Inflammatory macrophage treated with lipopolysaccharide for 4 hours (primary cell): ENCODE measurements at regions not wholly inside any gene's neighbourhood (a gene's known extent, or its start where the extent isn't known, plus 50 kb on each side); places are given as distances from the start of the nearest gene placed in this dataset.
"Not testable (repeated sequence)": the region's sequence is repeated elsewhere in the genome, so short reads cannot be mapped to it uniquely, and the experiment has no call there.

Experiments used
- DNase-seq: peaks from one replicate; pipeline ENCODE4 v3.0.0-alpha.2; 2020

DNA sequence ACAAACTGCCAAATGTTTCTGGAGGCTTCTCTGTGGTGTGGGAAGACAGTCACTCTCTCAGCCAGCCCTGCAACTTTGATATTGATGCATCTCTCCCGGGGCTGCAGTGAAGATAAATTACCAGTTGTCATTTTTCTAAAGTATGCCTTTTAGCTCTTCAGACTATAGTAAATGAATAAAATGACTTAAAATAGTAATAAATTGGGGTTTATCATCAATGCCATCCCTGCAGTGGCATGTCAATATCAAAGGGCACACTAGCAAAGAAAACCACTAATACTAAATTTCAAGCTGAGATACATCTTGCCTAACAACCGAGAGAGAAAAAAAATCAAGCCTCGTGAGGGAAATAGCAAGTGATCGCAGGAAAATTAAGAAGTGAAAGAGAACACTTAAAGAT is 749.5 kb upstream of the SLC39A10 start:
- no peak for DNase-seq

DNA sequence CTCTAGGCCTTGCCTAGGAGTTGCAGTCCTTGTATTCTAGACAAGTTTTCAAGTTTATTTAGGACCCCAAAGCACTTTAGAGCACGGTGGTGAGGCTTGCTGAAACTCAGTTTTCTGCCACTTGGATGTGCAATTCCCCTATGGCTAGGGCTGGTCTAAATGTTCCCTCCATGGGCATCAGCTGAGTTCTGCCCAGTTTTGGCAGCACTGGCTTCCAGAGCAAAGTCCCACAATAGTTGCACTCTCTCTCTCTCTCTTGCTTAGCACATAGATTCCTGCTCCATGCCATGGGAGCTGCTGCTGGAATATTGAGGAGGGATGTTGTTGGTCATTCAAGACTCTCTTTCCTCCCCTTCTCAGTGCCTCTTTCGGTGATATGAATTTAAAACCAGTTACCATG is 760.2 kb upstream of the SLC39A10 start:
- DNase-seq: no peak

DNA sequence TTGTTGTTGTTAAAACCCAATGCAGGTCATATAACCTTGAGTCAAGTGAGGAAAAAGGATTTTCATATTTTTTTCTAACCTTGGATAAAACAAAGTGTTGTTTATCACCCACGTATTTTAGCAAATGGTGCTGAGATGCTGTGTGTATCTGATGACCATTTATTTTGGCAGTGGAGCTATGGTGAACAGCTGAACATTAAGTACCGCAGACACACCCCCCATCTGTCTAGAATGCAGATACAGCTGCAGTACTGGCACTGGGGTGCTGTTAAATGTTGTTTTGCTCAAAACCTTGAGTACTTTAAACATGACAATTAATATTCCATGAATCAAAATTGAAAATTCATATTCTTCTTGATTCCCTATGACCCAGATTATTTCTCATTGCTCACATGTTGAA is 773.3 kb upstream of the SLC39A10 start:
- DNase-seq: no peak

DNA sequence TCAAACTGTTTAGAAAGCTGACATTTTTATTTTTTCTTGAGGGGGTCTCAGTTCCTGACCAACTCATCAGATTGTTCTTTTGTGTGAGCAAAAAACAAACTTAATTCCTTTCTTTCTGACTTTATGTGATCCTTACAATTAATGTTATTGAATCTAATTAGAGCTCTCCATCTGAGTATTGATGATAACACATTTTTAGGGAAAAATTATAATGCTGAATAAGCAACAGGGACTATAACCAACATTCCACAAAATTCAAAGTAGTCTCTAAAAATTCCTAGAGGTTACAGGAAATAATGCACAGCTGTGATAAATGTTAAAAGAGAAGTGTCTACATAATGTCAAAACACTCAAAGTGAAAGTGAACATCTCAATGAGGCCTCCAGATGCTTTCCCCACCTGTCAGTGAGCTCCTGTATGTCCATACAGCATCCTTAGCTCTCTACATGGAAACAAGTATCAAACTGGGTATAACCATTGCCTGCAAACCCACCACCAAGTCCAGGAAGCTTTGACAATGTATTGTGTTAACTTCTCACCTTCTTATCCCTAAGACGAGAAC is 786.0 kb upstream of the SLC39A10 start:
- no peak for DNase-seq

DNA sequence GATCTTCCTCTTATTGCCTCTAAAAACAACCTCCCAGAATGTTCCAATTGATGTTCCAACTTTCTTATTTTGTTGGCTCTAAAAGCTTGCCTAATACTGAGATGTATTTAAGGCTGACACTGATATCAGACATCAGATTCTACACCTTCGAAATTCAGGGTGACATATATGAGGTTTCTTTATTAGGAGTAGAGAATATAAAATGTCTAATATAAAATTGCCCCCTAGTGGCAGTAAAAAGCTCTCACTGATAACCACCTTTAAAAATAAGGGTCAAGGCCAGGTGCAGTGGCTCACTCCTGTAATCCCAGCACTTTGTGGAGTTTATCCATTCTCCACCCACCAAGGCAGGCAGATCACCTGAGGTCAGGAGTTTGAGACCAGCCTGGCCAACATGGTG is 789.7 kb upstream of the SLC39A10 start:
- no peak for DNase-seq

DNA sequence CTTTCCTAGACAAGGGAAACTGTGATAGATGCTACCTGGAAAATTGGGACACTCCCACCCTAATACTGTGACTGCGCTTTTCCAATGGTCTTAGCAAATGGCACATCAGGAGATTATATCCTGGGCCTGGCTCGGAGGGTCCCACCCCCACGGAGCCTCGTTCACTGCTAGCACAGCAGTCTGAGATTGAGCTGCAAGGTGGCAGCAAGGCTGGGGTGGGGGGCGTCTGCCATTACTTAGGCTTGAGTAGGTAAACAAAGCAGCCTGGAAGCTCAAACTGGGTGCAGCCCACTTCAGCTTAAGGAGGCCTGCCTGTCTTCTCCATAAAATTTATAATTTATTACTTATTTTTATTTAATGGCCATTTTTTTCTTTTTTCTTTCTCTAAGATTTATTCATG is 802.1 kb upstream of the SLC39A10 start:
- no peak for DNase-seq

DNA sequence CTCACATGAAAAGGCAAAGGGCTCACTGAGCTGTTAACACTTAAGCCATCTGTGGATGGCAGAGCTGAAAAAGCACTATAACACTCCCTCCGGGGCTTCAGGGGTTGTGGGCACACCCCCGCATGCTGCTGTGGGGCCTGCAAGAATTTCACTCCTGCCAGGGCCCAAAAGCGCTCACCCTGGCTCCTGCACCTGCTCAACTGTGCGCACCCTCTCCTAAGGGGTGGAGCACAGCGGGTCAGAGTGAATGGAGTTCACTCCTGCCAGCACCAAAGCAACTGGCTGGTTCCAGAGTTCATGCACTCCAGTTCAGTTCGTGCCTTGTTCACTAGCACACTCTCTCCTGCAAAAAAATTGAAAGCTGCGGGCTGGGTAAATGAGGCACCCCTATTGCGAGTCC is 814.2 kb upstream of the SLC39A10 start:
- no peak for DNase-seq

DNA sequence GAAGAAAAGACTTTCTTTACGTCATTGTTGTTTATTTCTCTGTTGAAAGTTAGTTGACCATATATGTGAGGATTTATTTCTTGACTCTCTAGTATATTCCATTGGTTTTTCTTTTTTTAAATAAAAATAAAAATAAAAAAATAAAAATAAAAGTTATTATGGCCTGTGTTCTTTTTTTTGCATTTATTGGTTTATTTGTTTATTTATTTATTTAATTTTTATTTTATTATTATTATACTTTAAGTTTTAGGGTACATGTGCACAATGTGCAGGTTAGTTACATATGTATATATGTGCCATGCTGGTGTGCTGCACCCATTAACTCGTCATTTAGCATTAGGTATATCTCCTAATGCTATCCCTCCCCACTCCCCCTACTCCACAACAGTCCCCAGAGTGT is 822.7 kb upstream of the SLC39A10 start:
- not testable (repeated sequence) for DNase-seq

DNA sequence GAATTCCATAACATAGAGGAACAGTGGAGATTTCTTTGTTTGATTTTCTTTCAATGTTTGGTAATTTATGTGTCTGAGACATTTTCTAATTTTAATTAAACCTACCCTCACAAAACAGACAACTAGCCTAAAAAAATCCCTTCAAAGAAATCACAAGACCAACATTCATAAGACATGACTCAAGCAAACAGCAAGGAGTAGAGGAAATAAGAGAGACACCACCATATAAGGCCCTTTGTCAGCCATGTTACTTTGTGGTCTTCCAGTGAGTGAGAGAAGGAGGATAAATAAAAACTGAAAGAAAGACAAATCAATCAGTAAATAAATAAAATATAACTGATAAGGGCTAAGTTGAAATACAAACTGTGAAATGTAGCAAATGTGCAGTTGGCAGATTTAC is 830.8 kb upstream of the SLC39A10 start:
- no peak for DNase-seq

DNA sequence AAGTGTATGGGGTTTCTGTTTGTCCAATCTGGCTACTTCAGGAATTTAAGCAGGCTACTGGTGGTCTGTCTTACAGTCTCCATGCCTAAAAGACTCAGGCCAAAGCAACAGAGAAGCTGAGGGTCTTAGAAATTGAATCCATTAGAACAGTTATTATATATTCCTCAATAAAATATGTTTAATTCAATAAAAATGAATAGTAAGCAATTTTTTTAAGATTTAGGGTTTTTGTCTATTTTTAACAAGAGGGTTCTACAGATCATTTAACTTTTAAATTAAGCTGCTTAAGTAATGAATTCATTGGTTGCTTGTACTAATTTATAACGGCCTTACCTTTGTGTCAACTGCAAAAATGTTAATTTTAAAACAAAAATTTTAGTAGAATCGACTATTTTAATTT is 832.6 kb upstream of the SLC39A10 start:
- no peak for DNase-seq

DNA sequence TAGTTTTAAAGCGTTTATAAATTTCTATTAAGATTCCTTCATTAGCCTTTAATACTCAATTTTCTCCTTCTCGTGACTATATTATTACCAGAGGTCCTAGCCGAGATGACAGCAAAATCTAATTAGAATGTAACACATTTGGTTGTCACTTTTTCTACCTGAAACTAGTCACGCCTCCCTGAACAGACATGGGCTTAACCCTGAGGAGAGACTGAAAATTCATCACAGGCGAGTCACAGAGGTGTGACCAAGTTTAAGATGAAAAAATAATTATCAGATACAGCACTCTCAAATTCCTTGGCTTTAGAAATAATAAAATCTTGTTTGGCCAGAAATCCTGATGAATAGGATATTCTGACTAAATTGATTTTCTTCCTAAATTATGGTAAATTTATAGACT is 834.4 kb upstream of the SLC39A10 start:
- DNase-seq: no peak

DNA sequence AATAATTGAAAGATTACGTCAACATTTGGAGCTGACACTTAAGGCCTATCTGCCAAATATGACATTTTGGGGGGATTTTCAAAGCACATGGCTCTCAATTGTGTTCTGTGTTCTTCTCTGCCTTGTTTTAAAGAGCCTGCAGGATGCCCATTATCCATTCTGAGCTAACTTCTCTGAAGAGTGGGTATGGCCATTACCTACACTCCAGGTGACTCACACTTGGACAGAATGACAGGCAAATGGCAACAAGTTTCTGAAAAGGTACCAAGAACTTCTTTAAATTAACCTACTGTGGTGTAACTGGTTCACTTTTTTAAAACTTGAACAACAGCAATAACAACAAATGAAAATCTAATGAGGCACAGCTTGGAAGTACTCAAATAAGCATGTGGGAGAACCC is 834.9 kb upstream of the SLC39A10 start:
- DNase-seq: no peak

DNA sequence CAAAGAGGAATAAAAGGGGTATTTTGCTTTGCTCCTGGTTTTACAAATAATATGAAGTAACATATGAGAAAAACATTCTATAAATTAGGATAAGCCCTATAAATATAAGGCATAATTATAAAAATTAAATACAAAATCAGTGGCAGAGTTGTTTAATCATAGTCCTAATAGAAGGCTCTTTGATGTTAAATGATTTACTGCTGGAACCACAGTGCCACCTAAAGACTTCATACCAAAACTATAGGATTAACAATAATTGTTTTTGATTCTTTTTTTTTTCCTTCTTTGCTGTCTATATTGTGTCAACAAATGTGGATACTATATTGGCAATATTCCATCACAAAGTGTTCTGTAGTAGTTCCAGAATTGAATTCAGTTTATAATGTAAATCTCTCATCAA is 837.7 kb upstream of the SLC39A10 start:
- DNase-seq: no peak

DNA sequence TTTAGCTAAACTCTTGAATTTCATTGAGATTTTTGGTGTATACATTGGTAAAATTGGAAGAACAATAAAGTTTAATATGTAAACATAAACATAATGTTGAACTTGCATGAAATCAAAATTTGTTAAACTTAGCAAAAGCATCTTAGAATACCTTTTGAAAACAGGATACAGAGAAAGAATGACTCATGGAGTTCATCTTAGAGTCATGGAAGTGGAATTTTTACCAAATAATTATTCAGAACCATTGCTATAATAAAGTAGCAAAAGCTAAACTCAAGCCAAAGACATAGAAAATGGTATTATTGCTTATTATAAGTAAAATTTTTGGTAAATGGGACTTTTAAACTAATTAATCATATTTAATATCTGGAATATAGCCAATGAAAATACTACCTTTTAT is 841.6 kb upstream of the SLC39A10 start:
- no peak for DNase-seq

DNA sequence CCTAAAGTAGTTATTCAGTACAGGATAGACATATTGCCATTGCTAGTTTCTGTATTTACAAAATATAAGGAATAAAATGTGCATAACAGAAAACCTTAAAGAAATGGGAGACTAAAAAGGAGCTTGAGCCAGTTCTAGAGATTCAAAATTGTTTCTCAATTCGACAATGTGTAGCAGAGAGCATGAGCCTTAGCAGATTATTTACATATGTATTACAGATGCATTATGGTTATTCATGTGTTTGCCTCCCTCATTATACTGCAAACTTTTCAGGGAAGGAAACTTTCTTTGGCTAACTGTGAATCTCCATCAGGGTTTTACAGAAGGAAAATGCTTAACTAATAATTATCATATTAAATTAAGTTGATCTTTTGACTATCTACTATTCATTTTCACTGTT is 854.4 kb upstream of the SLC39A10 start:
- no peak for DNase-seq

DNA sequence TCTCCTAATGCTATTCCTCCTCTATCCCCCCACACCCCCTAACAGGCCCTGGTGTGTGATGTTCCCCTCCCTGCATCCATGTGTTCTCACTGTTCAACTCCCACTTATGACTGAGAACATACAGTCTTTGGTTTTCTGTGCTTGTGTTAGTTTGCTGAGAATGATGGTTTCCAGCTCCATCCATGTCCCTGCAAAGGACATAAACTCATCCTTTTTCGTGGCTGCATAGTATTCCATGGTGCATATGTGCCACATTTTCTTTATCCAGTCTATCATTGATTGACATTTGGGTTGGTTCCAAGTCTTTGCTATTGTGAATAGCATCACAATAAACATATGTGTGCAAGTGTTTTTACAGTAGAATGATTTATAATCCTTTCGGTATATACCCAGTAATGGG is 870.0 kb upstream of the SLC39A10 start:
- not testable (repeated sequence) for DNase-seq

DNA sequence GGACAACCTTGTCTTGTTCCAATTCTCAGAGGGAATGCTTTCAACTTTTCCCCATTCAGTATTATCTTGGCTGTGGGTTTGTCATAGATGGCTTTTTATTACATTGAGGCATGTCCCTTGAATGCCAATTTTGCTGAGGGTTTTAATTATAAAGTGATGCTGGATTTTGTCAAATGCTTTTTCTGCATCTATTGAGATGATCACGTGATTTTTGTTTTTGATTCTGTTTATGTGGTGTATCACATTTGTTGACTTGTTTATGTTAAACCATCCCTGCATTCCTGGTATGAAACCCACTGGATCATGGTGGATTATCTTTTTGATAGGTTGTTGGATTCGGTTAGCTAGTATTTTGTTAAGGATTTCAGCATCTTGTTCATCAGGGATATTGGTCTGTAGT is 885.6 kb upstream of the SLC39A10 start:
- not testable (repeated sequence) for DNase-seq

DNA sequence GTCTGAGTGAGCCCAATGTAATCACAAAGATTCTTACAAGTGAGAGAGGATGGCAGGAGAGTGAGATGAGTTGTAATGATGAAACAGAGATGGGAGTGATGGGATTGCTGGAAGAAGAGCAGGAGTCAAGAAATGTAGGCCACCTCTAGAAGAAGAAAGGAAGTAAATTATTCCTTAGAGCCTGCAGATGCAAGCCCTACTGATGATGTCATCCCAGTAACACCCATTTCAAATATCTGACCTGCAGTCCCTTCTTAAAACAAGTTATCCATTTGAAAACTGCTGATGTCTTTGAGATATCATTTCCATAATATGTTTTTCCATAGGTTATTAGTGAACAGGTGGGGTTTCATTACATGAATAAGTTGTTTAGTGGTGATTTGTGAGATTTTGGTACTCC is 888.0 kb upstream of the SLC39A10 start:
- no peak for DNase-seq

DNA sequence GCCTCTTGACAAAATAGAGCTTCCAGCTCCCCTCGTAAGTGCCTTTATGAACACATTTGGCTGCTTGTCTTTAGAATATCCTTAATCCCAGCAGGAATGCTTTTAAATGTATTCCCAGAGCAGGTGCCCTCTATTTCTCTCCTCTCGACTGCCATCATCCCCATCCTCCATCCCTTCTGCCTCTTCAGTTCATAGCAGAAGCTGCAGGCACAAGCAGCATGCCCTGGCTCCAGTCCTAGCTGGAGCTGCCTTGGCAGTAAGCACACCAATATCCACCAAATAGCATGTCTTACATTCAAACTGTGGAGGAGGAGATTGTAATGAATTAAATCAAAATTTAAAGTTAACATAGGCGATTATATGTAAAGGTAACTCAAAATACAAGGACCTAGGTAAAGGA is 891.3 kb upstream of the SLC39A10 start:
- no peak for DNase-seq

DNA sequence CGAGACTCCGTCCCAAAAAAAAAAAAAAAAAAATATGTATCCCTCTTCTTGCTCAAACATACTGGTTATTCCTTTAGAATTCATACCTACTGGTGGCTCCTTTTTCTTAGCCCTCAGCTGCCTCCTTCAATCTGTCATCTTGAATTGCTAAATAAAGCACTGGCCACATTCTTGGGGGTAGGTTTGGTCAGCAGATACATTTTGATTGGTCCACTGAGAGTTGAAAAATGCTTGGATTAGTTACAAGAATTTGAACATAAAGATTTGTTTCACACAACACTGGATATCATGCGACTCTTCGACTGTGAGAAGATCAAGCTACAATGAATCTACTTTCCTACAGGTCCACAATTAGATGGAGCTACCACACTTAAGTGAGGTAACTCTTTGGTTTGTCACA is 906.1 kb upstream of the SLC39A10 start:
- DNase-seq: no peak

DNA sequence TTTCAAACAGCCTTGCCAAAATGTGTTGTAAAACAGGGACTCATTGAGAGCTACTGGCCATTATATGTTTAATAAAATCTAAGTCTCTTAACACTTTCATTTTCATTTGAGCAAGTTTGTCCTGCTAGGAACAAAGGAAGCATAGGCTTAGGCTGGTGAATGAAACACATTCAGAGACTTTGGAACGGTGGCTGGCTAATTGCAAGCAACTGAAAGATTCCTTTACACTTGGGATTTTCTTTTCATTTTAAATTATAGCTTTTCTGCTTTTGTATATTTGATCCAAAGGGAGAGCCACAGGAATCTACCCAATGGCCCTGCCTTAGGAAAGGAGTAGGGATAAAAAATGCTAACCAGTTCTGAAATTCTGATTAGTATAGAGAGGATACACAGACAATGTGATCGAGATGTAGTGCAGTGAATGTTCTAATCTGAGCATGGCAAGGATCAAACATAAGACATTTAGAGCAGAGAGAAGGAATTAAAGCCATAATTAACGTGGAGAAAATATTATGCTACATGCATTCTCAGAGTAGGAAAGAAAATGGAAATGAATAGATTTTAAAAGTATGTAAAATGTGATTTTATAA is 911.4 kb upstream of the SLC39A10 start:
- DNase-seq: no peak

DNA sequence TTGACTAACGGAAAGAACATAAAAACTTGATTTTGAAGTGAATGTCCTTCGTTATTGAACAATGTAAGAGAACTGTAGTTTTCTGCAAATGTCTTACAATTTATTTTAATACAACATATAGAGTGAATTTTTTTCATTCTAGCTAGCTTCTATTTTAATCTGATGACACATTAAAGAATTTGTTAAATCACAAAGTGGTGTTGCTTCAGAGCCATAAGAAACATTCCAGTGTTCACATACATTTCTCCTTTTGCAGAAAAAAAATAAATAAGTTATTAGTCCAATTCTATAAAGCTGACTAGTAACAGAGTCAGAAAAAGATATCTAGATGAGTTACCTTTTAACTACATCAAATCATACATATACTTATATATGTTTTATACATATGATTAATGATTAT is 914.3 kb upstream of the SLC39A10 start:
- DNase-seq: no peak

DNA sequence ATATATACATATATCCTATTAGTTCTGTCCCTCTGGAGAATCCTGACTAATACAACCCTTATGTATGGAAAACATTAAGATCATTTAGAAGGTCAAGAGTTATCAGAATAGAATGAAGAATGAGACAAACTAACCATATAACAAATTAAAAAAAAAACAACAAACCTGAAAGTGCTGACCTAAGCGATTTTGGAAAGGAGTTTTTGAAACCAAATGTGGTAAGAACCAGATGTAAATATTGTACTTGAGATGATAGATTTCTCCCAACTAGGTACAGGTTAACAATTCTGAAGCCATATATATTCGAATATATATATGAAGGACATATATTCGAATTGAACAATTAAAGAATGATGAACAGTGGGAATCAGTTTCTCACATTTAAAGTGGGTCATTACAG is 917.8 kb upstream of the SLC39A10 start:
- no peak for DNase-seq

DNA sequence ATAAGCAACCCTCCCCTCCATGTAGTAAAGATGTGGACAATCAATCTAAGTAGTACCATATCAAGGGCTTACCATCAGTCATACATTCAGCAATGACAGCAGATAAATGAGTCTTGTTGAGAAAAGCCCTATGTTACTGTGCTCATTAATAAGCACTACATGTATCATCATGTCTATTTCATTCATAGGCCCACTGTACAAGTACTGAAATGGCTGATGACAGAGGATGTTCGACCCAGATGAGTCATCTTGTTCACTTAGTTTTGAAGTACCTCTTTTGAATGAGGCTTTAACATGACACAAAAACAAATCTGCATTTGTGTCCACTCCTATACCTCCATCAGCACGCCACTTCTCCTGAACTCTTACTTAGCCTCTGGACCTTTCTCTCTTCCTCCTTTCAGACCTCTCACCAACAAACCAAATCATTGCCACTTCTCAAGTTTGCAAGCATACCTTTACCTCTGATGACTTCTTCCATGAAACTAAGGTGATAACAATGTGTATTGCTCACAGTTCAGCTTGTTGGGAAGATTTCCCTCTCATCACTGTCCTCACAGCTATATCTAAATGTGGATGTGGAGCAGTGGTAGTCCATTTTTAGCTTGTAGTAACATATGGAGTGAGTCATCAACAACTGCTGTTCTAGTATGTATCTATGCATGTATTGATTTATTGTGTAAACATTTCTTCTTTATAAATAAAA is 921.0 kb upstream of the SLC39A10 start:
- no peak for DNase-seq

DNA sequence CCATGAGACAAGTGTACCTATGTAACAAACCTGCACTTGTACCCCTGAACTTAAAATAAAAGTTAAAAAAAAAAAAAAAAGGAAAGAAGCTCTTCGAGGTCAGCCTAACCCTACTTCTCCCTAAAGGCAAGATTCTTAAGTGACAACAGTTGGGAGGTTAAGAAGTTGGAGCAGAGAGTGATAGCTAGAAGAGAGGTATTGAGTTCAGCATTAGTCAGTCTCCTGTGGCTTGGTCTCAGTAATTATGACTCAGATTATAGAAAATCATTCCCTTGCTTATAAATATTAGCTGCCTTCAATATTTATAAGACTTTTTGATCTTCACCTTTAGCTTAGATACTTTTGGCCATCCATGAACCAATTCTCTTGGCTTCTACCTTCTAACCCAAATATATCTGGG is 926.8 kb upstream of the SLC39A10 start:
- no peak for DNase-seq
